ENCODE measurements at regions not wholly inside any gene's neighbourhood (a gene's known extent, or its start where the extent isn't known, plus 50 kb on each side); places are given as distances from the start of the nearest gene placed in this dataset.
A peak's percentile ranks its signal among the peaks of the same experiment; 100 is the strongest.
"Not testable (repeated sequence)": the region's sequence is repeated elsewhere in the genome, so short reads cannot be mapped to it uniquely, and the experiment has no call there.

DNA sequence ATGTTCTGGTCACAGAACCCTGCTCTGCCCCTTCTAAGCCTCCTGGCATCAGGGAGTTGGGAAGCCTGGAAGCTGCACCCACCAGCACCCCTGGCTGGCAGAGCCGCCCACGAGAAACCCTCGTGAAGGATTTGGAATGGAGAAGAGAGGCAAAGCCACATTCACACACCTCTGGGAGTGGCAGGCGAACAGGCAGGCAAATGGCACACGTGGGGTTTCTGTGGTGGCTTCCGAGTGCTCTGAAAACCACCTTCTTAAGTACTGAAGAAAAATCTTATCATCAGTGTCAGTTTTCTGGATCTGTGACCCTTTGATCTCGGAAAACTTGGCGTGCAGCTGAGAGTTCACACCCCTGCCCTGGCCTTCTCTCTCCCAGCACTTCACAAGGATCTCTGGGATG is 442.2 kb upstream of the FRG1 start:
- no peak for DNase-seq

DNA sequence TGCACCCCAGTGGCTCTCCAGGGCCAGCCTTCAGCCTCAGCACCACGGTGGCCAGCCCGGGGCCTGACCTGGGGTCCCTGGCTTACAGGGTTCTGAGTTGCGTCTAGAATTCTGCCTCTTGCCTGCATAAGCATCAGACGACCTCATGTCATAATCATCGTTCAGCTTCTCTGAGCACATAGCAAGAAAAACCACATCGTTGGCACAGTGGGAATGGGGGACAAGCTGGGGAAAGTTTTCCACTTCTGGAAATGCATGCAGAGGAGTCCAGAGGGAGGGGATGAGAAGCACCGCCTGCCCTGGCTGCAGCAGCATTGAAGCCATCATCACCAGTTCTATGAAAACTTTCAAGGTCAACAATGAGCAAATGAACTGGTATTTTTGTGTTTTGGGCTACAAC is 441.0 kb upstream of the FRG1 start:
- no peak for DNase-seq

DNA sequence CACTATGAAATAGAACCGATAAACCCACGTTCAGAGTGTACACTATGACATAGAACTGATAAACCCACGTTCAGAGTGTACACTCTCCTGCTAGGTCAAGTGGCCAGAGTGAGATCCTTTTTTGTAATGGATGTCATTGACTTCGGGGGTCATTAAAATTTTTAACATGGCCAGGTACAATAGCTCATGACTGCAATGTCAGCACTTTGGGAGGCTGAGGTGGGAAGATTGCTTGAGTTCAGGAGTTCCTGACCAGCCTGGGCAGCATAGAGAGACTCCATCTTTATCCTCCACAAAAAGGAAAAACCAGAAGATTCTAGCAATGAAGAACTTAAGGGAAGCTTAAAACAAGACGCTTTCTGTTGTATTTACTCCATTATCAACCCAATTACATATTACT is 439.7 kb upstream of the FRG1 start:
- DNase-seq = no peak

DNA sequence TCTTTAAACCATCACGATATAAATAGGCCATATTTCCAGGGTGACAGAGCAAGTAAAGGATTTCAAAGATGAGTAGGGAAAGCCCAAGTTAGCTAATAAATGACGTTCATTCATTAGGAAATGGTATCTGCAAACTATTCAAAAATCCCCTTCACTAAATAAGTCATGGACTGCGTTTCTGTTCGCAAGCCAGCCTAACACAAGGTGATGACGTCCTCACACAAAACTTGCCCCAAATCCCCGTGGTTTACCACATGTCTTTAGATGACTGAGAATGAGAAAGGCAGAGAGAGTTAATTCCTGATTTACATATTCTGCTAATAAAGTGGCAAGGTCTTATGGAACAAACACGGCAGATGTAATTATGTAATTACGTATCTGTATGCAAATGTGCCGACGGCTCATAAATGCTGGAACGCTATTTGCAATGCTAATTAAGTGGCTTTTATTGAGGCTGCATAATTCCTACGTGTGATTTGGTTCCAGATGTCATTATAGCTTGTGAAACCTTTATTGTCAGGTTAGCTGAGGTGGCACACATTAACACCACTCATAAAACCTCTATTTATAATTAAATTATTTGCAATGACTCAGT is 437.7 kb upstream of the FRG1 start:
- DNase-seq = peak; percentile 71

DNA sequence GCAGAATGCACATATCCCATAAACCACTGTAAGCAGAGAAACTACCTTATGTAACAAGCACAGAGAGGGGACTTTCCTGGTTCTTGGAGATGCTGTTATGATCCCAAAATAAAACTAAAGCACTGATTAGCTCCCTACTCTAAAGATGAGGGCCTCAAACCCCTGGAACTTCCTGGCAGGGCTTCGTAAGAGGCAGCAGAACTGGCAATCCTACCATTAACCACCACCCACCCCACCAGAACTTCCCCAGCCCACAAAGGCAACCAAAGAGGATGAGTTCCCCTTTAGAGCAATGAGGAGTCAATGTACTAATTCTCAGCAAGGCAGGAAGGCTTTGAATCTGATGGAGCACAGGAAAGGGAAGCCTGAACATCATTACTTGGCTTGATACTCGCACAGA is 436.5 kb upstream of the FRG1 start:
- no peak for DNase-seq

DNA sequence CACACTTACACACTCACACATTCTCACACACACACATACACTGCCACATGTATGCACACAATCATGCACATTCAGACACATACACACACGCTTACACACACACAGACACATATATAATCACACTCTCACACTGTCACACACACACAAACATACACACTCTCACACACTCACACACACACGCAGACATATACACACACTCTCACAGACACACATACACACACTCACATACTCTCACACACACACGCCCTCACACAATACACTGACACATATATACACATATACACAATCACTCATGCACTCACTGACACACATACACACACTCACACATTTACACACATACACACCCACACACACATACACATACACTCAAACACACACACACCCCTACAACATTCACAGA is 435.3 kb upstream of the FRG1 start:
- DNase-seq = no peak

DNA sequence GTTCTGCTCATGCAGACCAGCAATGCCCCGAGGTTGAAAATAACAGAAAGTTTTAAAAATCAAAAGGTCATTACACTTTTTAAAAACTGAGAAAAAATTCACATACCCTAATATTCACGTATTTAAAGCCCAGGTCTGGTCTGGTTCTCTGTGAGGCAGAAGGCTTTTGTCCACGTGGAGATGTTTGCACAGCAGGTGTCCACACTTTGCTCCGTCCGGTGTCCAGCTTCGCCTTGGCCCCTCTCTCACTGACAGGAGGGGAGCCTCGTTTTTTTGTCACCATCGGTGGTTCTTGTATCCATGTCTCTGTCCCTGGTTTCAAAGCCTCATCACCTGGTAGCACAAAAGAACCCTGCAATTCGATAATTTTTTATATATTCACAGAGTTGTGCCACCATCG is 434.6 kb upstream of the FRG1 start:
- no peak for DNase-seq

DNA sequence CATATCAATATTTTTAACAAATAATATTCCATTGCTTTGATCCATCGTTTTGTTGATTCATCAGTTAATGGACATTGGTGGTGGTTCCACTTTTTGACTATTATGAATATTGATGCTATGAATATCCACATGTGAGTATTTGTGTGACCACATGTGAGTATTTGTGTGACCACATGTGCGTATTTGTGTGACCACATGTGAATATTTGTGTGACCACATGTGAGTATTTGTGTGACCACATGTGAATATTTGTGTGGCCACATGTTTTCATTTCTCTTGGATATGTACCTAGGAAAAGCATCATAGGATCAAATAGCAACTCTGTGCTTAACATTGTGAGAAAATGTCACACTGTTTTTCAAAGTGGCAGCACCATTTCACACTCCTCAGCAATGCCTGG is 433.6 kb upstream of the FRG1 start:
- DNase-seq = no peak

DNA sequence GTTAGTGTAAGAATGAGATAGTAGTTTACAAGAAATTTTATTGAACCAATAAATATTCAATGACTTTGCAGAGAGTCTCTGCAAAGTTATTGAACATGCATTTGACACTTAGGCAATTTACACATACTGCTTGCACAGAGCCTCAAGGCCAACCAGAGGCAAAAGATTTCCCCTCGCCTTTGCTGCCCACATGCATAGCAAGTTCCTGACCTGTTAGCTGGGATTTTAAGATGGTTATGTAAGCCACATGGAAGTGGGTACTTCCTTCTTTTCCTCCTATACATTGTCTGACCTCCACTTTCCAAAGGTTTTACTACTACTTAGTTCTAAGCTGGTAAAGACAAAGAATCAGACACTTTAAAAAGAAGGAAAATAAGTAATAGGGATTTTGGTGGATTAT is 430.1 kb upstream of the FRG1 start:
- DNase-seq = no peak

DNA sequence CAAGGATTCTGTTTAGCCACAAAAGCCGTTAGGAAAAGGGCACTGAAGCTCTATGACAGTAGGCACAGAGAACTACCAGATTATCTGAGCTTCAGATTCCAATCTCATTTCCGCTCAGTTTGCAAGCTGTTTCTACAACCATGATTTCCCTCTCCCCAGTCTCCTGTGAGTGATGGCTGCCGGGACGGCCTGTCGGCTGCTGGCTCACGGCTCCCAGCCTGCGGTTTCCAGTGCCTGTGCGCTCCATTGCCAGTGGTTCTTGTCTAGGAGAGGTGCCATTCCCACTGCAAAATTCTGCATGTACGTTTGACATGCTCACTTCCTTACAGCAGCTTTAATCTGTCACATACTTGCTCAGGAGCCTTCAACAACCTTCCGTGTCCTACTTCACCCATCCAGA is 429.1 kb upstream of the FRG1 start:
- DNase-seq = no peak

DNA sequence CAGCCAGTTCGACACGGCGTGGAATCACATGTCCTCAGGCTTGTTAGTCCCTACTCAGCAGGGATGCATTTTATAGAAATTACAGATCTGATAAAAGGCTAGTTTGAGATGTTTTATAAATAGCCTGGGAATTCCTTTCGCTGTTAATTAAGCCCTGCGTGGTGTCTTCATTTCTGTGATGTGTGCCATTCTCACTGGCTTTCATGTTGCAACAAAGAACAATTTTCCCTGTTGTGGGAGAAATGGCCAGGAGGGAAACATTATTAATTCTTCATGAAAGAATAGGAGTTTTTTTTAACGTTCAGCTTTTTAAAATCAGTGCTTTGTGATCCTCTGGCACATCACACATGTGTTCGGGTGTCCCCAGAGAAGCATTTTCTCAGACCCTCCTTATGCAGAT is 427.3 kb upstream of the FRG1 start:
- no peak for DNase-seq

DNA sequence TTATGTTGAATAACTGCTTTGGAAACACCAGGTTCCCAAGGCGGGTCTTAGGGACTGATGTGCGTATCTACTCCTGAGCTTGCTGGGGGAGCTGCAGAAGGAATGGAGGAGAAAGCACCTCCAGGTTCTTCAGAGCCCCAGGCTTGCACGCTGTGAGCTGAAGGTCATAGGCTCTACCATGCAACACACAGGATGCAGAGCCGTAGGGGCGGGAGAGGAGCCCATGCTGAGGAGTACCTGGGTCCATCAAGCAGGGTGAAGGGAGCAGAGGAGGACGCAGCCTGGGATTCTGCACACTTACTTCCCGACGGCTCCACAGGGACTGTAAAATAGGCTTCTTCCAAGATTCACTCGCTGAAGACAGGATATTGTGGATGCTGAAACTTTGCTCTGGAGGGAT is 426.5 kb upstream of the FRG1 start:
- no peak for DNase-seq

DNA sequence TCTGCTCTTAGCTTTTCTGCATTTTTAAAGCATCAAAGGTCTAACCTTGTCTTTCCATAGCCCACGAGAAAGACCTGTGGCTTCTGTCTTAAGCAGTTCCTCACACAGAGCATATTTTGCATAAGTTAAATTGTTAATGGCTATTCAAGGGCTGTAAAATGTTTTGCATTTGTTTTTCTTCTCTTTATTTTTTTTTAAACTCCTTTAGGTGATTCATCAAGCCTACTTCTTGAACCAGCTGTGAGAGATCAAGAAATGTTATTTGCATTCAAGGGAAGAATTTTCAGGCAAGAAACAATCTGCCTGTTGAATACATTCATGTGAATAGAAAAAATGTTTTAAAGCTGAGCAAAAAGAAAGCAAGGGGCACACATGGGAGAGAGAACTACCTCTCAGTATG is 423.8 kb upstream of the FRG1 start:
- DNase-seq = no peak

DNA sequence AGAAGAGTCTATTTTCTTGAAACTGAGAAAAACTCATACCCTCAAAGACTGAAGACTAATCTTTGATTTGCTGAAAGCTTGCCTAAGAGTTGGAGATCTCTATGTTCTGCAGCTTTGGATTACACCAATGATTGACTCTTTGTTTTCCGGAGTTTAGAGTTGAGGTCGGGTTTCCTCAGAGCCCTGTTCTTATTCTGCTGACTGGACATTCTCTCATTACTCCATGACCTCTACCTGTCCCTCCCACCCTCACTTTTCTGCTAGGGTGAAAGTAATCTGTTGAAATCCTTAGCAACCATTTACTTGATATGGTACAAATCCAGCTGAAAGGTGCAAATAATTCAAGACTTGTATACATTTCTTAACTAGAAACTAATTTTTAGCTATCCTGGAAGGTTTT is 421.5 kb upstream of the FRG1 start:
- DNase-seq = no peak

DNA sequence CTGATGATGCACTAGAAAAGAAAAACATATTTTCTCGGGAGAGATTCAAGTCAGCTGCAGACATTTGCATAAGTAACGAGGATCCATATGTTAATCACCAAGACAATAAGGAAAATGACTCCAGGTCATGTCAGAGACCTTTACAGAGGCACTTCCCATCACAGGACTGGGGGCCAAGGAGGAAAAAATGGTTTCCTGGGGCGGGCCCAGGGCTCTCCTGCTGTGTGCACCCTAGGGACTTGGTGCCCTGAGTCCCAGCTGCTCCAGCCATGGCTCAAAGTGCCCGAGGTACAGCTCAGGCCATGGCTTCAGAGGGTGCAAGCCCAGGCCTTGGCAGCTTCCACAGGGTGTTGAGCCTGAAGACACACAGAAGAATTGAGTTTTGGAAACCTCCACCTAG is 415.4 kb upstream of the FRG1 start:
- DNase-seq = no peak

DNA sequence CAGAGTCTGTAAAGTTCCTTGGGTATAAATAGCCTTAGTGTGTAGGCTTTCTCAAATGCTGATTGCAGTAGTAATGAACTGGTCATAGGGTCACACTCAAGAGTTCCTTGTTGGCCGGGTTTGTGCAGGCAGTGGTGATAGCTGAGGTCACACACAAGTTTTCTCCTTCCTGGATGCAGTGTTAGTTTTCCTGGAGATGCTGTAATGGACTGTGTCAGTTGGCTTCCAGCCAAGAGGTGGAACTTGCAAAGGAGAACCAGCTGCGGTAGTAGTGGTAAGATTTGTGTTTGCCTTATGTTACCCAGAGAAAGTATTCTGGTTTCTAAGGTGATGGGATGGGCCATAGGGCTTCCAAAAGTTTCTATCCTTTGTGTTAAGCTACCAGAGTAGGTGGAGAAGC is 409.8 kb upstream of the FRG1 start:
- no peak for DNase-seq

DNA sequence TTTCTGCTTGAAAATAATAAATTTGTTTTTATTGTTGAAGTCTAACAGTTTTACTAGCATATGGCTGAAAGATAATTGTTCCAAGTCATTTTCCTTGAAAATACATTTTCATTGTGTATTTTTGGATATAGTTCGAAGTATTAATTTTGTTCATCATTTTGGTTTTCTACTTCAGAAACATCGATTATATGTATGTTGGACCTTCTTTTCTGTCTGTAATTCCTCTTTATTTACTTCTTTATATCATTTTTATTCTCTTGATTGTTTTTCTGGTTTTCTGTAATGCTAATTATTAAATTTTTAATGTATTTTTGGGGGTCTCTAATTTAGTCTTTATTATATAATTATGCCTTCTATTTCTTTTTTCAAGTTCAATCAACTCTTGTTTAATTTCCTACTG is 407.1 kb upstream of the FRG1 start:
- DNase-seq = no peak

DNA sequence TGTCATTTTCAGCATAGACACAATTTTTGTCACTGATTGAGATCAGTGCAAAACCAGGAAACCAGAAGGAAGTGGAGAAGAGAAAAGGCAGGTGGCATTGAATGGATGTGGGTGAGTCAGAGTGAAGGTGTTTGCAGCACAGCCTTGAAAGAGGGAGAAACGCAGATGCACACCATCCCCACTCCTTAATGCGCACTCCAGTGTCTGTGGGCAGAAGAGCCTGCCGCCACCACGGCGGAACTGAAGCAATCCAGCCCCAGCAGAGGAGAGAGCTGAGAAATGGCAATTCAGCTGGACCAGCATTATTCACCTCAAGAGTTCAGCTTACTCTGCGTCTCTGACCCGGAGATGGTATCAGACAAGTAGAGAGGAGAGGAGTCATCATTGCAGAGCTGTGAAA is 393.1 kb upstream of the FRG1 start:
- no peak for DNase-seq

DNA sequence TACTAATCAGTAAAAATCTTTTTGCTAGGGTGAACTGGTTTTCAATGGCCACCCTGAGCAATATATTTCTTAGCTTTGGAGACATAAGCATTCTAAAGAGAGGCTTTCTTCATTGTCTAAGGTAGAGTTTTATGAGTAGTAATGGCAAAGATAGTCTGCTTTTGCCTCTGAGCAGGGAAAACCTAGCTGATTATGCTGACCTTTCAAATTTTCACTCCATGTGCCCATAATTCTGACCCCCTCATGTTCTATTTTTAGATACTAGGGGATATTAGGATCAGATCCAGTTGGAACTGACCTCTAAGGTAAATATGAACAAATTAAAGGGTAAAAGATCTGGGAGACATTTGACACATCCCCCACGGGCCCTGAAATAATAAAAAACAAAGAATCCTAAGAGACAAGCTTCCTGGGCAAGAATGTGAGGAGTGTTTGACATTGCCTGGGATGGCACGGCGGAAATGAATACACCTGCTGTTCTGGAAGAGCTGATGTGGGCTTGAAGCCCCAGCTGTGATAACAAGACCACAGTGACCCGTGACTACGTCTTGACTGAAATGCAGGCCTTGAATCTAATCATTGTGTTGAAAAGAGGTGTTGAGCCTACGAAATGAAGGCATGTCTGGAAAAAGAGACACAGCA is 392.1 kb upstream of the FRG1 start:
- no peak for DNase-seq

DNA sequence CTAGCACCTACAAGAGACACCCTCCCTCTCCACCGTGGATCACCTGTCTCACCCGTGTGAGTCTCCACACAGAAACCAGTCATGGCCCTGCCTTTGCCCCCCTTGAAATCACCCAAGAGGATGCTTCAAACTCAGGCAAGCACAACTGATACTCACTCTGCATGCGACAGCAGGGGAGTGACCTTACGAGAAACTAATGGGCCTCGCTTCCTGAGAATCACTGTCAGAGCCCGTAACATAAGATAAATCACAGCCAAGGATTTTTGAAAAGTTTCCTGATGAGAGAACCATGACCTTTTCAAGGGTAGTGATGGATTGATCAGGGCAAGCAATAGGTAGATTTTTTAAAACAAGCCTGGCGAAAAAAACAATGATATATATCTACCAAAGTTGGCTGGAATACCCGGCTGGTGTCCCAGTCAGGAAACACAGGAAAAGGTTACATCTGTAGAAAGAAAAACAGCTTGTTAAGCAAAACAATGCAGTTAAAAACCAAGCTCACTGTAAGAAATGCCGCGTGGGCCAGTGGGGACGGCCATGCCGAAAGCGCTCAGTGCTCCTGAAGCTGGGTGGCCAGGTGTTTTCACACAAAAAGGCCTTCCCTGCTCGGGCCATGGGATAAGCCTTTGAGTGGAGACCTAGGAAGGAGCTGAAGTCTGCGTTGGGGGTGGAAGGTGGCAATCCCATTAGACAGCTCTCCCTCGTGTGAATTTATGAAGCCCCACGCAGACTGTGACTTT is 388.6 kb upstream of the FRG1 start:
- not testable (repeated sequence) for DNase-seq

DNA sequence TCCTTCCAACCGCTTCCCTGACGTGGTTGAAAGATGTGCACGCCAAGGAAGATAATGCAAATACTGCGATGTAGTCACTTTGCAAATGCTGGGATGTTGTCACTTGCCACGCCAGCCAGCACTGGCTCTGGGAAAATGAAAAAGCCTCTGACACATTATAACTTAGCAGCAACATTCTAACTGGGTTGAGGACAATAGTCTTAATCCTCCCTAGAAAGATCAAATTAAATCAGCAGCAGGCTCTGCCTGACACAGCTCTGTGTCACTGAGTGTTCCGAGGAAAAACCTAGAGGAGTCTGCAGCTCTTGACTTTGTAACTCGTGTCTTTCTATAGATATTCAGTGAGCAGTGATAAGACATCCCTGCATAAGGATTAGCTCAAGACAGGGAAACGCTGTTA is 380.1 kb upstream of the FRG1 start:
- DNase-seq = not testable (repeated sequence)

DNA sequence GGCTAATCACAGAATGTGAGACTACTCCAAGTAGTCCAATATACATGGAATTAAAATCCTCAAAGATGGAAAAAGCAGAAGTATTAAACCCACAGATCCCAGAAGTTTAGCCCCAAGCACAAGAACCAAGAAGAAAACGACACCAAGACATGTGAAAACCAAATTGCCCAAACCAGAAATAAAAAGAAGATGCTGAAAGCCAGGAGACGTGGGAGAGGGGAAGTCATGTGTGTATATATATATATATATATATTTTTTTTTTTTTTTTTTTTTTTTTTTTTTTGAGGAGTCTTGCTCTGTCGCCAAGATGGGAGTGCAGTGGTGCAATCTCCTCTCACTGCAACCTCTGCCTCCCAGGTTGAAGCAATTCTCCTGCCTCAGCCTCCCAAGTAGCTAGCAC is 376.9 kb upstream of the FRG1 start:
- not testable (repeated sequence) for DNase-seq

DNA sequence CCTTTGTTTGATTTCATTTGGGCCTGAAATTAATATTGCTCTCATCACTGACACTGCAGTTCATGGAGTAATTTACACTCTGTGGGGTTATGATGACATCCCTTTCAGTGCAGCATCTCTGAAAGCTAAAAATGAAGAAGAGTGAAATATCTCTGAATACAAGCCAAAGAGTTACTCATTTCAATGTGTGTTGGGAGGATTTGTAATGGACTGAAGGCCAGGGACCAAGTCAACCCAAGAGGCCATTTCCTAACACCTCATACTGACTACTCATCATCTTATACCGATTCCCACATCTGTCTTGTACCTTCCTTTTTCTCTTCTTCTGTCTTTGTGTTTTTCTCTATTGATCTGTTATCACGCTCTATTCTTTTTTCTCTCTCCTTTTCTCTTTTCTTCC is 374.4 kb upstream of the FRG1 start:
- not testable (repeated sequence) for DNase-seq

DNA sequence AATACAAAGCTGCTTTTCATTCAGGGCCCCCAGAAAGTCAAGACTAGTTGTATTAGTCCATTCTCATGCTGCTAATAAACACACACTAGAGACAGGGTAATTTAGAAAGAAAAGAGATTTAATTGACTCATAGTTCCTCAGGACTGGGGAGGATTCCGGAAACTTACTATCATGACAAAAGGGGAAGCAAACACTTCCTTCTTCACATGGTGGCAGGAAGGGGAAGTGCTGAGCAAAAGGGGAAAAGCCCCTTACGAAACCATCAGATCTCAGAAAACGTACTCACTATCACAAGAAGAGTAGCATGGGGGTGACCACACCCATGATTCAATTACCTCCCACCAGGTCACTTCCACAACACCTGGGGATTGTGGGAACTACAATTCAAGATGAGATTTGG is 373.8 kb upstream of the FRG1 start:
- DNase-seq = not testable (repeated sequence)

DNA sequence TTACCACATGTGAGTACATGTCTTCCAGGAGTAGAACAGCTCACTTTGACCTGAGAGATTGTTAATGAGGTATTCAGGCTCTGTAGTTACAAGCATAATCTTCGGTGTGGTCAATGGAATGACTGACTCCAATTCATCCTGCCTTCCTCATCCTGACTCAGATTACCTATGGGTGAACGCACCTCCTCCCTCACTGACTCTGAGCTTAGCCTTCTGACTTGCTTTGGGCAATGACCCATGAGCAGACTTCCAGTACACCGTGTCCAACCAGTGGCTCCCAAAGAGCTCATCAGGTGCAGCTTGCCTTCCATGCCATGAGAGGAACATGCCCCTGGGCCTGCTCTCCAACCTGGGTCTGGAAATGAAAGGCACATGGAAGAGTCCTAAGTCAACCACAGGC is 361.0 kb upstream of the FRG1 start:
- DNase-seq = not testable (repeated sequence)

Measured in NCI-H1048 (cell line).